GM12878 (cell line): ENCODE measurements at regions not wholly inside any gene's neighbourhood (a gene's known extent, or its start where the extent isn't known, plus 50 kb on each side); places are given as distances from the start of the nearest gene placed in this dataset.

Experiments used
- ATAC-seq: fragments of 200-7000 bp; cut with Tn5 transposase; 3 replicates; pipeline ENCODE4 v1.9.1; 2020; ENCODE audit warnings: mild to moderate bottlenecking, moderate library complexity
- BruUV-seq: library from RNA; stranded (reverse); fragments of 400-500 nt; replicated peaks from 2 replicates; lab custom pipeline; 2021; lab: Mats Ljungman, UMichigan
- CTCF ChIA-PET: fragments of 300-600 bp; sonication (Branson Sonifier 250); formaldehyde crosslinking; extraction: SDS; loops from one replicate; lab custom pipeline; 2021; ENCODE audit warnings: inconsistent platforms; lab: Yijun Ruan, JAX
- POLR2A ChIA-PET: fragments of 350-600 bp; formaldehyde crosslinking; extraction: SDS; loops from one replicate; lab custom pipeline; 2021; ENCODE audit warnings: inconsistent platforms; lab: Charles Lee
- RAD21 ChIA-PET: fragments of 300-600 bp; sonication (Branson Sonifier 250); formaldehyde crosslinking; loops from one replicate; lab custom pipeline; 2023; ENCODE audit warnings: antibody characterized with exemption; ENCODE audit not compliant: unreplicated experiment; lab: Charles Lee
- SMC1A ChIA-PET: fragments of 300-600 bp; sonication (Branson Sonifier 250); formaldehyde crosslinking; loops from one replicate; lab custom pipeline; 2023; ENCODE audit not compliant: unreplicated experiment, uncharacterized antibody; lab: Charles Lee
- DNase-seq: peaks from one replicate; pipeline ENCODE4 v3.0.0-alpha.2; 2011; ENCODE audit warnings: low read depth, low spot score
- FAIRE-seq: peaks from 3 replicates; lab custom pipeline; 2011; peaks lifted over from hg19 to GRCh38; lab: Jason Lieb, UNC
- H2AFZ ChIP-seq: 2 replicates; pipeline ENCODE4 v1.6.0; 2011; ENCODE audit warnings: low read depth, low read length, control low read depth; ENCODE audit not compliant: control insufficient read depth
- H3K27ac ChIP-seq: 2 replicates; pipeline ENCODE4 v1.5.1; 2011; ENCODE audit warnings: control low read depth; ENCODE audit not compliant: control insufficient read depth, insufficient read depth
- H3K27me3 ChIP-seq, 2 experiments: replicated peaks in 1 of 2; 2 replicates each; pipeline versions ENCODE4 v1.6.0 to v1.6.1; 2011; ENCODE audit warnings: low read length in 1 of 2; ENCODE audit not compliant: control insufficient read depth in 2 of 2, insufficient read depth in 2 of 2
- H3K36me3 ChIP-seq, 2 experiments: 2 replicates each; pipeline ENCODE4 v1.5.1; 2011; ENCODE audit warnings: low read length in 1 of 2; ENCODE audit not compliant: control insufficient read depth in 2 of 2, insufficient read depth in 2 of 2
- H3K4me1 ChIP-seq: 2 replicates; pipeline ENCODE4 v1.6.1; 2011; ENCODE audit warnings: mild to moderate bottlenecking, low read length, moderate library complexity, mixed read lengths; ENCODE audit not compliant: control insufficient read depth, insufficient read depth
- H3K4me2 ChIP-seq: 2 replicates; pipeline ENCODE4 v1.6.0; 2011; ENCODE audit warnings: control low read depth; ENCODE audit not compliant: control insufficient read depth, insufficient read depth
- H3K4me3 ChIP-seq: fragments of 200-600 bp; sonication (generic); 2 replicates; pipeline ENCODE4 v1.5.1; 2016
- H3K79me2 ChIP-seq: 2 replicates; pipeline ENCODE4 v1.6.0; 2011; ENCODE audit warnings: low read length; ENCODE audit not compliant: control insufficient read depth, insufficient read depth
- H3K9ac ChIP-seq: 2 replicates; pipeline ENCODE4 v1.8.0; 2011; ENCODE audit warnings: low read length, control low read depth, mixed read lengths; ENCODE audit not compliant: control insufficient read depth, insufficient read depth
- H3K9me3 ChIP-seq: replicated peaks from 3 replicates; pipeline ENCODE4 v1.5.1; 2011; ENCODE audit warnings: mild to moderate bottlenecking, low read length; ENCODE audit not compliant: control insufficient read depth, insufficient read depth
- H4K20me1 ChIP-seq: 2 replicates; pipeline ENCODE4 v1.6.0; 2011; ENCODE audit not compliant: control insufficient read depth, insufficient read depth
- BACH1 ChIP-seq: fragments of 450-650 bp; IDR thresholded peaks from 2 replicates; pipeline ENCODE4 v1.6.1; 2017; ENCODE audit warnings: mild to moderate bottlenecking, borderline replicate concordance
- CREM ChIP-seq: IDR thresholded peaks from 2 replicates; pipeline ENCODE4 v1.6.1; 2014; ENCODE audit warnings: antibody characterized with exemption, low read depth
- IRF4 ChIP-seq: IDR thresholded peaks from 2 replicates; pipeline ENCODE4 v1.6.1; 2011; ENCODE audit warnings: low read depth, low read length
- PRDM15 ChIP-seq: fragments of 450-650 bp; formaldehyde crosslinking; IDR thresholded peaks from 2 replicates; pipeline ENCODE4 v1.4.0; 2020; ENCODE audit warnings: mild to moderate bottlenecking, moderate library complexity
- SIX5 ChIP-seq: IDR thresholded peaks from 2 replicates; pipeline ENCODE4 v1.6.1; 2011; ENCODE audit warnings: mild to moderate bottlenecking, low read depth, low read length, moderate library complexity; ENCODE audit not compliant: severe bottlenecking
- SUPT20H ChIP-seq: IDR thresholded peaks from 2 replicates; pipeline ENCODE4 v1.6.1; 2011; ENCODE audit warnings: low read depth, mild to moderate bottlenecking, low read length, moderate library complexity, borderline replicate concordance; ENCODE audit not compliant: control insufficient read depth
- YBX1 ChIP-seq: fragments of 450-650 bp; IDR thresholded peaks from 2 replicates; pipeline ENCODE4 v1.6.1; 2016; ENCODE audit warnings: antibody characterized with exemption
- YY1 ChIP-seq: IDR thresholded peaks from 2 replicates; pipeline ENCODE4 v1.6.1; 2011; ENCODE audit warnings: low read depth, mild to moderate bottlenecking, low read length
- WGBS: methylation state at CpG from one replicate; pipeline ENCODE4 v1.1.6; 2016; ENCODE audit warnings: low lambda C conversion rate; ENCODE audit not compliant: insufficient replicate concordance, insufficient coverage; ENCODE audit errors: missing lambda C conversion rate; 5-methylcytosine and 5-hydroxymethylcytosine counted together
- in situ Hi-C: fragments of 300-500 bp; cut with MboI; formaldehyde crosslinking; loops from 9 replicates; pipeline ENCODE4 v1.14.3; 2018; ENCODE audit warnings: mixed read lengths
- intact Hi-C: fragments of 100-400 bp; cut with micrococcal nuclease; formaldehyde crosslinking; loops from one replicate; pipeline ENCODE4 v1.14.2; 2022; ENCODE audit not compliant: unreplicated experiment
- TF ChIP-seq, protein P1 (sequence below): IDR thresholded peaks from 2 replicates; pipeline ENCODE4 v1.6.1; 2012; ENCODE audit warnings: improper control_type of control experiment, low read depth, low read length; ENCODE audit not compliant: insufficient replicate concordance
- TF ChIP-seq, protein P2 (sequence below): IDR thresholded peaks from 2 replicates; pipeline ENCODE4 v1.6.1; 2012; ENCODE audit warnings: low read depth, low read length, improper control_type of control experiment

- Histone ChIP-seq H3K27me3 (no peaks in the 10 kb centered on the region), H3K4me1 (no peaks in the 10 kb centered on the region), H3K36me3 (no peaks in the 10 kb centered on the region), H2AFZ (no peak overlapping the region), H3K27ac (no peak overlapping the region), H3K9ac (no peak overlapping the region), H3K4me2 (no peak overlapping the region), H3K79me2 (no peaks in the 10 kb centered on the region), H3K4me3 (no peak overlapping the region), H3K9me3 (no peaks in the 10 kb centered on the region), H4K20me1 (no peaks in the 10 kb centered on the region)
- no peak for TF ChIP-seq IRF4
- TF ChIP-seq, protein P1, sequence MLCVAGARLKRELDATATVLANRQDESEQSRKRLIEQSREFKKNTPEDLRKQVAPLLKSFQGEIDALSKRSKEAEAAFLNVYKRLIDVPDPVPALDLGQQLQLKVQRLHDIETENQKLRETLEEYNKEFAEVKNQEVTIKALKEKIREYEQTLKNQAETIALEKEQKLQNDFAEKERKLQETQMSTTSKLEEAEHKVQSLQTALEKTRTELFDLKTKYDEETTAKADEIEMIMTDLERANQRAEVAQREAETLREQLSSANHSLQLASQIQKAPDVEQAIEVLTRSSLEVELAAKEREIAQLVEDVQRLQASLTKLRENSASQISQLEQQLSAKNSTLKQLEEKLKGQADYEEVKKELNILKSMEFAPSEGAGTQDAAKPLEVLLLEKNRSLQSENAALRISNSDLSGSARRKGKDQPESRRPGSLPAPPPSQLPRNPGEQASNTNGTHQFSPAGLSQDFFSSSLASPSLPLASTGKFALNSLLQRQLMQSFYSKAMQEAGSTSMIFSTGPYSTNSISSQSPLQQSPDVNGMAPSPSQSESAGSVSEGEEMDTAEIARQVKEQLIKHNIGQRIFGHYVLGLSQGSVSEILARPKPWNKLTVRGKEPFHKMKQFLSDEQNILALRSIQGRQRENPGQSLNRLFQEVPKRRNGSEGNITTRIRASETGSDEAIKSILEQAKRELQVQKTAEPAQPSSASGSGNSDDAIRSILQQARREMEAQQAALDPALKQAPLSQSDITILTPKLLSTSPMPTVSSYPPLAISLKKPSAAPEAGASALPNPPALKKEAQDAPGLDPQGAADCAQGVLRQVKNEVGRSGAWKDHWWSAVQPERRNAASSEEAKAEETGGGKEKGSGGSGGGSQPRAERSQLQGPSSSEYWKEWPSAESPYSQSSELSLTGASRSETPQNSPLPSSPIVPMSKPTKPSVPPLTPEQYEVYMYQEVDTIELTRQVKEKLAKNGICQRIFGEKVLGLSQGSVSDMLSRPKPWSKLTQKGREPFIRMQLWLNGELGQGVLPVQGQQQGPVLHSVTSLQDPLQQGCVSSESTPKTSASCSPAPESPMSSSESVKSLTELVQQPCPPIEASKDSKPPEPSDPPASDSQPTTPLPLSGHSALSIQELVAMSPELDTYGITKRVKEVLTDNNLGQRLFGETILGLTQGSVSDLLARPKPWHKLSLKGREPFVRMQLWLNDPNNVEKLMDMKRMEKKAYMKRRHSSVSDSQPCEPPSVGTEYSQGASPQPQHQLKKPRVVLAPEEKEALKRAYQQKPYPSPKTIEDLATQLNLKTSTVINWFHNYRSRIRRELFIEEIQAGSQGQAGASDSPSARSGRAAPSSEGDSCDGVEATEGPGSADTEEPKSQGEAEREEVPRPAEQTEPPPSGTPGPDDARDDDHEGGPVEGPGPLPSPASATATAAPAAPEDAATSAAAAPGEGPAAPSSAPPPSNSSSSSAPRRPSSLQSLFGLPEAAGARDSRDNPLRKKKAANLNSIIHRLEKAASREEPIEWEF: no peak
- TF ChIP-seq CREM: no peak
- TF ChIP-seq SUPT20H: no peak
- TF ChIP-seq, protein P2, sequence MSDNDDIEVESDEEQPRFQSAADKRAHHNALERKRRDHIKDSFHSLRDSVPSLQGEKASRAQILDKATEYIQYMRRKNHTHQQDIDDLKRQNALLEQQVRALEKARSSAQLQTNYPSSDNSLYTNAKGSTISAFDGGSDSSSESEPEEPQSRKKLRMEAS: no peak
- no peak for TF ChIP-seq YY1
- TF ChIP-seq SIX5: no peak
- no peak for TF ChIP-seq BACH1
- no peak for TF ChIP-seq YBX1
- no peak for TF ChIP-seq PRDM15 (CRISPR knock-in tag)
- no peak for FAIRE-seq
- DNase-seq: no peak
- no TSS peak for BruUV-seq
- intact Hi-C loops (no loop called here), in situ Hi-C loops (no loop called here)
- ChIA-PET SMC1A (no interaction called here), CTCF (no interaction called here), POLR2A (no interaction called here), RAD21 (no interaction called here)
- 37% methylated on average over 10 of the region's 10 CpGs for WGBS
- ATAC-seq: no peak
Observed at GRCh38 chr20:51888291-51888690, 86.0 kb upstream of the SALL4 start.
